ENCODE measurements at regions not wholly inside any gene's neighbourhood (a gene's known extent, or its start where the extent isn't known, plus 50 kb on each side); places are given as distances from the start of the nearest gene placed in this dataset.

DNA sequence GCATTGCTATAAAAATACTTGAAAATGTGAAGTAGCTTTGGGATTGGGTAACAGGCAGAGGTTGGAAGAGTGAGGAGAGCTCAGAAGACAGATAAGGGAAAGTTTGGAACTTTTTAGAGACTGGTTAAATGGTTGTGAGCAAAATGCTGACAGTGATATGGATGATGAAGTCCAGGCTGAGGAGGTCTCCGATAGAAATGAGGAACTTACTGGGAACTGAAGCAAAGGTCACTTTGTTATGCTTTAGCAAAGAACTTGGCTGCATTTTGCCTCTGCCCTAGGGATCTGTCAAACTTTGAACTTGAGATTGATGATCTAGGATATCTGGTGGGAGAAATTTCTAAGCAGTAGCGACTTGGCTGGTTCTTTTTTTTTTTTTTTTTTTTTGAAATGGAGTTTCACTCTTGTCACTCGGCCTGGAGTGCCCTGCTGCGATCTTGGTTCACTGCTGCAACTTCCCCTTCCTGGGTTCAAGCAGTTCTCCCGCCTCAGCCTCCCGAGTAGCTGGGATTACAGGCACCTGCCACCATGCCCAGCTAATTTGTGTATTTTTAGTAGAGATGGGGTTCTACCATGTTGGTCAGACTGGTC is 998.9 kb downstream of the TLE1 start:
- Histone ChIP-seq H3K9me3 (ENCODE audit: control insufficient read depth, low read depth, low read length) (no peaks in the 10 kb centered on the region), H3K18ac (ENCODE audit: insufficient read length, low read depth, low read length) (no peak overlapping the region), H3K14ac (ENCODE audit: insufficient read depth, low read length) (no peak overlapping the region), H4K5ac (ENCODE audit: insufficient read length, low read depth, low read length) (no peak overlapping the region), H2AK5ac (ENCODE audit: insufficient read length, low read length) (no peak overlapping the region), H3K4me2 (ENCODE audit: insufficient read depth, insufficient read length, low read length) (no peak overlapping the region), H3K9ac (ENCODE audit: extremely low read depth, insufficient read length, low read length) (no peak overlapping the region), H3K56ac (ENCODE audit: insufficient read length, low read depth, low read length) (no peak overlapping the region), H3K4me1 (ENCODE audit: insufficient read depth, low read length) (peaks cover 2% of the 10 kb centered on the region; the same call in 1 of the 2 replicates), H4K8ac (replicated peaks; ENCODE audit: insufficient read length, low read depth, low read length) (no peak overlapping the region), H3K79me2 (ENCODE audit: insufficient read depth, low read length) (no peaks in the 10 kb centered on the region), H3K79me1 (ENCODE audit: insufficient read depth, low read depth, low read length, poor library complexity, severe bottlenecking) (no peaks in the 10 kb centered on the region), H3K23me2 (ENCODE audit: insufficient read length, low read depth, low read length, poor library complexity, severe bottlenecking) (no peaks in the 10 kb centered on the region), H4K20me1 (ENCODE audit: control insufficient read depth, insufficient read depth, insufficient read length) (no peaks in the 10 kb centered on the region), H2BK15ac (ENCODE audit: low read depth, low read length) (no peak overlapping the region), H3K23ac (ENCODE audit: insufficient read length, low read depth, low read length) (no peak overlapping the region), H3T11ph (ENCODE audit: low read length) (no peak overlapping the region), H2BK120ac (ENCODE audit: low read depth, low read length, poor library complexity, severe bottlenecking) (no peak overlapping the region), H2AFZ (ENCODE audit: low read length) (no peak overlapping the region), H2BK20ac (ENCODE audit: low read depth, low read length, poor library complexity, severe bottlenecking) (no peak overlapping the region), H2BK12ac (ENCODE audit: insufficient read length, low read depth, low read length) (no peak overlapping the region), H3K4ac (ENCODE audit: low read depth, low read length) (no peak overlapping the region), H4K91ac (ENCODE audit: insufficient read length, low read depth, low read length) (no peak overlapping the region), H3K27me3 (ENCODE audit: insufficient read depth, low read length) (no peaks in the 10 kb centered on the region), H2BK5ac (ENCODE audit: insufficient read length, low read length) (no peak overlapping the region), H3K27ac (ENCODE audit: insufficient read length, low read depth, low read length) (no peak overlapping the region)
- no peaks in the 10 kb centered on the region for H3K27me3 Mint-ChIP-seq (ENCODE audit: low read depth)
- no peak for DNase-seq
- H3K36me3 Mint-ChIP-seq (ENCODE audit: insufficient read depth in 1 of 3, low read depth in 3 of 3): 0 out of 7 replicates have a peak, but pooled peaks cover 0 to 5% (median 0%) of the 10 kb centered on the region in 3 experiments
- no CpG with 5 or more reads among the region's 6 CpGs for WGBS (ENCODE audit: extremely low coverage, insufficient read length, low lambda C conversion rate)
- peaks cover 0 to 2% of the 10 kb centered on the region in 2 experiments; a peak in 2 of 5 replicates for H3K9me3 Mint-ChIP-seq
- H3K27ac Mint-ChIP-seq: no peak overlapping the region
- TF ChIP-seq, protein P1, sequence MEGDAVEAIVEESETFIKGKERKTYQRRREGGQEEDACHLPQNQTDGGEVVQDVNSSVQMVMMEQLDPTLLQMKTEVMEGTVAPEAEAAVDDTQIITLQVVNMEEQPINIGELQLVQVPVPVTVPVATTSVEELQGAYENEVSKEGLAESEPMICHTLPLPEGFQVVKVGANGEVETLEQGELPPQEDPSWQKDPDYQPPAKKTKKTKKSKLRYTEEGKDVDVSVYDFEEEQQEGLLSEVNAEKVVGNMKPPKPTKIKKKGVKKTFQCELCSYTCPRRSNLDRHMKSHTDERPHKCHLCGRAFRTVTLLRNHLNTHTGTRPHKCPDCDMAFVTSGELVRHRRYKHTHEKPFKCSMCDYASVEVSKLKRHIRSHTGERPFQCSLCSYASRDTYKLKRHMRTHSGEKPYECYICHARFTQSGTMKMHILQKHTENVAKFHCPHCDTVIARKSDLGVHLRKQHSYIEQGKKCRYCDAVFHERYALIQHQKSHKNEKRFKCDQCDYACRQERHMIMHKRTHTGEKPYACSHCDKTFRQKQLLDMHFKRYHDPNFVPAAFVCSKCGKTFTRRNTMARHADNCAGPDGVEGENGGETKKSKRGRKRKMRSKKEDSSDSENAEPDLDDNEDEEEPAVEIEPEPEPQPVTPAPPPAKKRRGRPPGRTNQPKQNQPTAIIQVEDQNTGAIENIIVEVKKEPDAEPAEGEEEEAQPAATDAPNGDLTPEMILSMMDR (conservative IDR thresholded peaks at IDR 0.05): no peak
- H3K4me1 Mint-ChIP-seq: peaks cover 0 to 4% of the 10 kb centered on the region in 2 experiments; a peak in 2 of 4 replicates
- no peak overlapping the region for H3K4me3 Mint-ChIP-seq

All from H9 (cell line).